ENCODE measurements at regions not wholly inside any gene's neighbourhood (a gene's known extent, or its start where the extent isn't known, plus 50 kb on each side); places are given as distances from the start of the nearest gene placed in this dataset.
"Not testable (repeated sequence)": the region's sequence is repeated elsewhere in the genome, so short reads cannot be mapped to it uniquely, and the experiment has no call there.

- not testable (repeated sequence) for TF ChIP-seq CTCF, POLR2A (IDR thresholded peaks at IDR 0.05)
Measured at GRCh38 chr12:38123028-38123427, 193.5 kb upstream of the ALG10B start.

Measured in uterus (tissue), 2 donors.